ENCODE measurements at regions not wholly inside any gene's neighbourhood (a gene's known extent, or its start where the extent isn't known, plus 50 kb on each side); places are given as distances from the start of the nearest gene placed in this dataset. TPM values are rescaled to one million over a fixed set of nuclear protein-coding genes. Genes with fewer than 3 reads are reported as not detected.
"Not testable (repeated sequence)": the region's sequence is repeated elsewhere in the genome, so short reads cannot be mapped to it uniquely, and the experiment has no call there.

- not testable (repeated sequence) for H2AFZ ChIP-seq (replicated peaks); H3K4me3 Mint-ChIP-seq; H3K36me3 ChIP-seq; H3K4me1 Mint-ChIP-seq; H3K4me2 ChIP-seq; H3K9me3 ChIP-seq (ENCODE audit: low read depth); H3K9ac ChIP-seq; H3K27me3 Mint-ChIP-seq (ENCODE audit: insufficient read depth, low read depth); H3K9me3 Mint-ChIP-seq; H3K36me3 Mint-ChIP-seq; DNase-seq (ENCODE audit: low spot score); H3K79me2 ChIP-seq (ENCODE audit: low read depth); H3F3A ChIP-seq (ENCODE audit: low read depth); H4K20me1 ChIP-seq (ENCODE audit: low read depth); H3K4me3 ChIP-seq; H3K27ac Mint-ChIP-seq; H3K27ac ChIP-seq; H3K4me1 ChIP-seq; H3K27me3 ChIP-seq
Observed at GRCh38 chr17:43283606-43284005, 49.8 kb upstream of the RNU2-1 start.

Small RNA genes in the stretch of these regions (small RNA-seq; reads per million reads assigned to genes)
- not detected for gene RF00004
